ENCODE measurements at regions not wholly inside any gene's neighbourhood (a gene's known extent, or its start where the extent isn't known, plus 50 kb on each side); places are given as distances from the start of the nearest gene placed in this dataset.

- in situ Hi-C loops (cut with MboI; ENCODE audit: low sequenced_read_pairs), result no loop called here
Observed at GRCh38 chr20:37598575-37599342, 71.1 kb upstream of the BLCAP start.

DNA sequence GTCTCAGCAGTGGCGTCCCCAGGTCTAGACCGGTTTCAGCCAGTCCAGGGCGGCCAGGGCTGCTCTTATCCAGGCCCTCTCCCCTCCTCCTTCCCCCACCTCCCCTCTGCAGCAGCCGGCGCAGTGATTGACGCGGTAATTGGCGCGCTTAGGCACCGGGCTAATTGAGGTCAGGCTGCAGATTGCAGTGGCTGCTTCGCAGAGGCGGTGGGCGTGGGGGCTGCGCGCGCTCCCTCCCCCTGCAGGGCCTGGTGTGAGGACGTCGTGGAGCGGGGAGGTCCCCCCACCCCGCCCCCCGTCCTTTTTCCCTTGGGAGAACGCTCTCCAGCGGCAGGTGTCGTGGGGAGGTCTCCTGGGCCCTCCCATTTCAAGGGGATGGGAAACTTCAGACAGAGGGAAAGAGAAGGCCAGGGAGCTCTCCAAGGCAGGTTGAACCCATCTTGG, 70.4 kb upstream of the BLCAP start:
- in situ Hi-C loops (cut with MboI; ENCODE audit: low sequenced_read_pairs), result no loop called here

- in situ Hi-C loops (cut with MboI; ENCODE audit: low sequenced_read_pairs), result no loop called here
Observed at GRCh38 chr20:37596890-37597536, 69.3 kb upstream of the BLCAP start.

DNA sequence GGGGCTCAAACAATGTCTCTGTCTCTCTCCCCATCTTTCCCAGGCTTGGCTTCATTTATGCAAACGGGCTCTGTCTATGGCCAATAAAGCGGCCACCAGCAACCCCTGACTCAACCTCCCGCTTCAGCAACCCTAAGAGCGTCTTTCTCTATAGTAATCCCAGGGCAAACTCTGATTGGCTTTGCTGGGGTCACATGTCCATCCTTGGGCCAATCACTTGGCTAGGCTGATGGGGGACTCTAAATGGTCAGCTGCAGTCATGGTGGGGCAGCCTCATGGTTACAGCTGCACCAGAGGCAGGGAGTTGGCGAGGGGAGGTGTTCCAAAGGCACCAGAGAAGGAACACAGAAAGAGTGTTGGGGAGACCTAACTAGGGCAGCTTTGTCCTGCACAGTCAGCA, 68.5 kb upstream of the BLCAP start:
- in situ Hi-C loops (cut with MboI; ENCODE audit: low sequenced_read_pairs), result no loop called here

DNA sequence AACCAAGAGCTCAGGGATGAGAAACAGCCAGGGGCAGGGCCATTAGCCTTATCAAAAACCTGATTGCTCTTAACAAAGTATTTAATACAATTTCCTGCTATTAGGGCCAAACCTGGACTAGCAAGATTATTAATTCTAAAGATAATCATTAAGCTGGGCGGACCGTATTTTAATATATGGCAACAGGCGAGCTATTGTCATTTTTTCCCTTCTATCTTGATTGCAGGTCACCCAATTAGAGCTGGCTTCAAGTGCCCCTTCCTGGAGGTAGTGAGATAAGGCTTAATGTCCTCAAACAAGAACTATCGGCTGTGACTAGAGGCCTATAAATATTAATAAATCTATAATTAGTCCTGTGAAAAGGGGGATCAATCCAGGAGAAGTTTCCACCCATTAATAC, 66.0 kb upstream of the BLCAP start:
- in situ Hi-C loops (cut with MboI; ENCODE audit: low sequenced_read_pairs), result no loop called here

DNA sequence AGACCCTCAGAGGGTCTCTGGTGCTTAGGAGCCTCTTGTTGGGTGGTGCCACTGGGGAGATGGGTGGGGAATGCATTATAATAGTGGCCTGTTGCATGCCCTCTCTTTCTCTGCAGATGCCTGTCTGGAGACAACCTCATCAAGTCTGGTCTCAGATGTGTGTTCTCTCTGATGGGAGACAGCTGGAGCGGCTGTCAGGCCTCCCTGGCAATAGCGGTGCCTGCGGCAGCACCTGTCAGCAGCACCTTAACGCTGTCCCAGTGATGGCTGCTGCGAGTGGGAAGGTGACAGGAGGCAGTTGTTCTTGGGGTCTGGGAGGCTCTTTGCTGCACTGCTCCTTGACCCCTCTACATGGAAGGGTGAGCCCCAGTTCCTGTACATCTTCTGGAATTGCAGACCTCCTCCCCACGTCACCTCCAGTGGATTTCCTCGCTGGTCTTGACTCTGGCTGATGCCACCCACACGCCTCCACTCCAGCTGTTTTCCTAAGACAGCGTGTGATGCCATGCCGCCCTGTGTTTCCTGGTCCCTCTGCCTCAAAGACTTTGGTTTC, 63.3 kb upstream of the BLCAP start:
- in situ Hi-C loops (cut with MboI; ENCODE audit: low sequenced_read_pairs), result no loop called here

- in situ Hi-C loops (cut with MboI; ENCODE audit: low sequenced_read_pairs), result no loop called here
Observed at GRCh38 chr20:37586078-37586477, 58.4 kb upstream of the BLCAP start.

DNA sequence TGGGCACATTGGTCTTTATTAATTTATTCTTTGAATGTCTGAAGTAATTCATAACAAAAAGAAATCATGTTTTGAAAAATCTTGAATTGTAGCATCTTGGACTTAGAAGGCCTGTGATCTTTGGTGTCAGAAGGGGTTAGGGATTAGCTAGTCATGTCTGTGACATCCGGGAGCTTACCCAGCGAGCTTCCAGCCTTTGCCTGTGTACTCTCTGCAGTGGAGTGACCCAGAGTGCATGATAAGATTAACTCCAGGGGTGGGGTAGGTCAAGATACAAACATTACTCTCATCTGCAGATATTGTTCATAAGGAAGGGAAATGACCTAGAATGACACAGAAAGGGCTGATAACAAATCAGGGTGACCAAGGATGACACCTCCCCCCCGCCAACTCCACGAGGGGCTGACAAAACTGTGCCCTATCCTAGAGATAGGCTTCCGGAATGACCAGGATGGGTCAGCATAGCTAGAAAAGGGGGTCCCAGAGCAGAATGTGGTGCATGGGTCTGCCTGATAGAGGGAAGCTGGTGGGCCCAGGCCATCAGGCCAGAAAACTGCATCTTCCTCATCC, 56.6 kb upstream of the BLCAP start:
- in situ Hi-C loops (cut with MboI; ENCODE audit: low sequenced_read_pairs), result no loop called here

DNA sequence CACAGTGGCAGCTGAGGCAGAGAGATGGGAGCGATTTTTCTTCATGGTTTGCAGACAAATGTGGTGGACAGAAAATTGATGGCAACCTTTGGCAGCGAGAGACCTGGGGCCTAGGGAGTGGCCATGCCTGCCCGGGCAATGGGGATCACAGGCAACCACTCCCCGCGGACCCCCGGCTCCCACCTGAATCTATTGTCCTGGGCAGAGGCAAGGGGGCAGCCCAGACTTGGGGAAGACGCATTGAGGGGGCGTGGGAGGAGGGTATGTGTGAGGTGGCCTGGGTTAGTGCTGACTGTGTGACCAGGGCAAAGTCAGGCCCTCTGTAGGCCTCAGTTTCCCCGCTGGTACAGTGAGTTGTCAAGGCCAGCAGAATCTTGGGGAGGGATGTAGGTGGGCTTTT, 53.6 kb upstream of the BLCAP start:
- in situ Hi-C loops (cut with MboI; ENCODE audit: low sequenced_read_pairs), result no loop called here

DNA sequence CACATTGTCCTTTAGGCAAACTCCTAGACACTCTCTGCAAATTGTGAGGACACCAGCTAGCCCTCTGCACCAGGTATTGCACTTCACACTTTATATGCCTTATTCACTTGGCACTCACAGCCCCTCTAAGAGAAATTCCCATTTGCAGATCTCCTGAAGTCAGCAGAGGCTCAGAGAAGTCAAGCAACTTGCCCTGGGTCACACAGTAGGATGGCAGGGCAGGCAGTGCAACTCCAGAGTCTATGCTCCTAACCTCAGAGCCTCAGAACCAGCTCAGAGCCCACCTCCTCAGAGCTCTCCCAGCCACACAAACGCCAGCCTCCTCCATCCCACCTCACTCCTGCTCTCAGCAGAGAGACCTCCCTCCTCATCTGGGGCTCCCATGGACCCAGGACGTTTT, 52.4 kb upstream of the BLCAP start:
- in situ Hi-C loops (cut with MboI; ENCODE audit: low sequenced_read_pairs), result no loop called here

DNA sequence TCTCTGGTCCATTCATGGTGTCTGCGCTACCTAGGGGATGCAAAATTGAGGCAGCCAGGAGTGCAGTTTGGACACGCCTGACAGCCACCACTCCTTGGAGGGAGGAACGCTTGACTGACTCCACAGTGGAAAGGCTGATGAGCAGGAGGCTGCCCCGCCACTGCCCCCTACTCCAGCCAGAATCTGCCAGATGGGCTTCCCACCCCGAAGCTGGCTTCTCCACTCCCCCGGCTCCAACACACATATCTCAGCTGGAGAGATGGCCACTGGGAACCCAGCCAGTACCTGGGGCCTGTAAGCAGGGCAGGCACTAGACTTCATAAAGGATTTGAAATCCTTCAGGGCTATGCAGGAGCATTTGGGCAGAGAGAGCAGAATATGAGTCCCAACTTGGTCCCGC, 51.4 kb upstream of the BLCAP start:
- in situ Hi-C loops (cut with MboI; ENCODE audit: low sequenced_read_pairs), result no loop called here

DNA sequence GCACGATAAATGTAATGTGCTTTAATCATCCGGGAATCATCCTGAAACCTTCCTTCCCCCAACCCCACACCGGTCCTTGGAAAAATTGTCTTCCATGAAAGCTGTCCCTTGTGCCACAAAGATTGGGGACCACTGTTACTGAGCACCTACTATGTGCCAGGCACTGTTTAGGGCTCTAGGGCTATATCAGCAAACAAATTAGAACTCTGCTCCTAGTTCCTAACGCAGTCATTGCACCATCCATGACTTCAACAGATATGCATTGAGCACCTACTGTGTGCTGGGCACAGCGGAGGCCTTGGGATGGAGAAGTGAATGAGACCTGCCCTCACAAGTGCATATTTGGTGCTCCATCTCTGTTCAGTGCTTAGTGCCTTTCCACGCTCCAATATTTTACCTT, 50.3 kb upstream of the BLCAP start:
- in situ Hi-C loops (cut with MboI; ENCODE audit: low sequenced_read_pairs), result no loop called here

Measured in HL-60/S4 treated with phorbol 12-myristate 13-acetate at 8.2 ng/mL for 4 days and 3 days (cell line).